CD4-positive, alpha-beta T cell (primary cell): ENCODE measurements at regions not wholly inside any gene's neighbourhood (a gene's known extent, or its start where the extent isn't known, plus 50 kb on each side); places are given as distances from the start of the nearest gene placed in this dataset.

Source experiments
- ATAC-seq: fragments of 200-7000 bp; cut with Tn5 transposase; one replicate; pipeline ENCODE4 v1.10.0; 2022; ENCODE audit warnings: mild to moderate bottlenecking; ENCODE audit not compliant: poor library complexity
- CTCF ChIA-PET: fragments of 350-600 bp; sonication (Branson Sonifier 250); formaldehyde crosslinking; loops from one replicate; lab custom pipeline; 2021; ENCODE audit warnings: antibody characterized with exemption, inconsistent platforms; lab: Charles Lee
- POLR2A ChIA-PET: fragments of 350-600 bp; sonication (Branson Sonifier 250); formaldehyde crosslinking; loops from one replicate; lab custom pipeline; 2021; ENCODE audit warnings: antibody characterized with exemption, inconsistent platforms; lab: Charles Lee
- DNase-seq, 14 experiments: peaks; one replicate each; pipeline ENCODE4 v3.0.0-alpha.2; 2013 to 2020; ENCODE audit warnings: mixed read lengths in 2 of 14
- H3K27ac ChIP-seq, 2 donors: one replicate each; pipeline versions ENCODE4 v1.5.1 to v1.7.0; 2013; ENCODE audit warnings: low read length in 2 of 2, low read depth in 1 of 2, mild to moderate bottlenecking in 1 of 2
- H3K27me3 ChIP-seq, 2 experiments: 1 replicate in 1 of 2; 2 replicates in 1 of 2; pipeline versions ENCODE4 v1.6.1 to v1.7.0; 2013; ENCODE audit warnings: low read length in 2 of 2, control low read depth in 1 of 2, mild to moderate bottlenecking in 1 of 2, moderate library complexity in 1 of 2; ENCODE audit not compliant: insufficient read depth in 2 of 2, control insufficient read depth in 1 of 2
- H3K36me3 ChIP-seq: one replicate; pipeline ENCODE4 v1.6.1; 2013; ENCODE audit warnings: low read length, control low read depth; ENCODE audit not compliant: insufficient read depth
- H3K4me1 ChIP-seq: one replicate; pipeline ENCODE4 v1.6.1; 2013; ENCODE audit warnings: low read length, control low read depth; ENCODE audit not compliant: insufficient read depth
- H3K4me3 ChIP-seq: one replicate; pipeline ENCODE4 v1.5.1; 2013; ENCODE audit warnings: mild to moderate bottlenecking, low read length, moderate library complexity
- H3K9me3 ChIP-seq, 2 experiments: 1 replicate in 1 of 2; 2 replicates in 1 of 2; pipeline versions ENCODE4 v1.6.1 to v1.7.0; 2013; ENCODE audit warnings: low read length in 2 of 2, mild to moderate bottlenecking in 2 of 2, control low read depth in 1 of 2, moderate library complexity in 1 of 2; ENCODE audit not compliant: control insufficient read depth in 1 of 2, insufficient read depth in 1 of 2
- H3K27ac Mint-ChIP-seq: one replicate; pipeline ENCODE4 v1.8.0; 2020; ENCODE audit warnings: mixed read lengths
- H3K27me3 Mint-ChIP-seq: one replicate; pipeline ENCODE4 v1.8.0; 2021; ENCODE audit warnings: mixed read lengths
- H3K36me3 Mint-ChIP-seq: one replicate; pipeline ENCODE4 v1.8.0; 2021; ENCODE audit warnings: low read depth, mixed read lengths
- H3K4me1 Mint-ChIP-seq: one replicate; pipeline ENCODE4 v1.8.0; 2021; ENCODE audit warnings: low read depth, mixed read lengths
- H3K4me3 Mint-ChIP-seq: one replicate; pipeline ENCODE4 v1.8.0; 2020; ENCODE audit warnings: mild to moderate bottlenecking, mixed read lengths
- H3K9me3 Mint-ChIP-seq: one replicate; pipeline ENCODE4 v1.8.0; 2020; ENCODE audit warnings: mixed read lengths
- intact Hi-C, 2 experiments: fragments of 100-400 bp; cut with DNase I in 1 of 2; cut with micrococcal nuclease in 1 of 2; formaldehyde crosslinking; loops; one replicate each; pipeline versions ENCODE4 v1.15.1 to v1.9.0; 2023 to 2025; cut with DNase I, micrococcal nuclease
- TF ChIP-seq, protein P1 (sequence below): fragments of 200-600 bp; IDR thresholded peaks from one replicate; pipeline ENCODE4 v1.8.0; 2022; ENCODE audit warnings: antibody characterized with exemption, mild to moderate bottlenecking

DNA sequence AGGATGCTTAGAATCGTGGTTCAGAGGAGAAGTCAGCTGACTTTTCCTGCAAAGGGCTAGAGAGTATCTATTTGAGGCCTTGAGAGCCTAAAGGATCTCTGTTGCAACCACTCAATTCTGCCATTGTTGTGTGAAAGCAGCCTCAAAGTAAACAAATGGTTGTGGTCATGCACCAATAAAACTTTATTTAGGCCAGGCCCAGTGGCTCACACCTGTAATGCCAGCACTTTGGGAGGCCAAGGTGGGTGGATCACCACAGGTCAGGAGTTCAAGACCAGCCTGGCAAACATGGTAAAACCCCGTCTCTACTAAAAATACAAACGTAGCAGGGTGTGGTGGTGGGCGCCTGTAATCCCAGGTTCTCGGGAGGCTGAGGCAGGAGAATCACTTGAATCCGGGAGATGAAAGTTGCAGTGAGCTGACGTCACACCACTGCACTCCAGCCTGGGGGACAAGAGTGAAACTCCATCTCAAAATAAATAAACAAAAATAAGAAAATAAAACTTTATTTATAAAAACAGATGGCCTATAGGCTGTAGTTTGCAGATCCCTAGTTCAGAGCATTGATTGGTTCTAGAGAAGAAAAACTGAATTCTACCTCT lies 135.9 kb upstream of the KLF4 start:
- TF ChIP-seq, protein P1, sequence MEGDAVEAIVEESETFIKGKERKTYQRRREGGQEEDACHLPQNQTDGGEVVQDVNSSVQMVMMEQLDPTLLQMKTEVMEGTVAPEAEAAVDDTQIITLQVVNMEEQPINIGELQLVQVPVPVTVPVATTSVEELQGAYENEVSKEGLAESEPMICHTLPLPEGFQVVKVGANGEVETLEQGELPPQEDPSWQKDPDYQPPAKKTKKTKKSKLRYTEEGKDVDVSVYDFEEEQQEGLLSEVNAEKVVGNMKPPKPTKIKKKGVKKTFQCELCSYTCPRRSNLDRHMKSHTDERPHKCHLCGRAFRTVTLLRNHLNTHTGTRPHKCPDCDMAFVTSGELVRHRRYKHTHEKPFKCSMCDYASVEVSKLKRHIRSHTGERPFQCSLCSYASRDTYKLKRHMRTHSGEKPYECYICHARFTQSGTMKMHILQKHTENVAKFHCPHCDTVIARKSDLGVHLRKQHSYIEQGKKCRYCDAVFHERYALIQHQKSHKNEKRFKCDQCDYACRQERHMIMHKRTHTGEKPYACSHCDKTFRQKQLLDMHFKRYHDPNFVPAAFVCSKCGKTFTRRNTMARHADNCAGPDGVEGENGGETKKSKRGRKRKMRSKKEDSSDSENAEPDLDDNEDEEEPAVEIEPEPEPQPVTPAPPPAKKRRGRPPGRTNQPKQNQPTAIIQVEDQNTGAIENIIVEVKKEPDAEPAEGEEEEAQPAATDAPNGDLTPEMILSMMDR, result no peak
- Mint-ChIP-seq H3K4me1 (no peaks in the 10 kb centered on the region), H3K27ac (no peak overlapping the region), H3K4me3 (no peak overlapping the region), H3K36me3 (no peaks in the 10 kb centered on the region), H3K9me3 (no peaks in the 10 kb centered on the region), H3K27me3 (no peaks in the 10 kb centered on the region)
- no peak overlapping the region for H3K27ac ChIP-seq
- ATAC-seq (no peak), DNase-seq (no peak)
- ChIA-PET CTCF (no interaction called here), POLR2A (no interaction called here)
- no peak overlapping the region for H3K4me3 ChIP-seq
- H3K4me1 ChIP-seq, result no peaks in the 10 kb centered on the region
- intact Hi-C loops, result no loop called here
- no peaks in the 10 kb centered on the region for H3K27me3 ChIP-seq
- peaks cover 0 to 3% of the 10 kb centered on the region in 2 experiments for H3K9me3 ChIP-seq
- H3K36me3 ChIP-seq, result no peaks in the 10 kb centered on the region

DNA sequence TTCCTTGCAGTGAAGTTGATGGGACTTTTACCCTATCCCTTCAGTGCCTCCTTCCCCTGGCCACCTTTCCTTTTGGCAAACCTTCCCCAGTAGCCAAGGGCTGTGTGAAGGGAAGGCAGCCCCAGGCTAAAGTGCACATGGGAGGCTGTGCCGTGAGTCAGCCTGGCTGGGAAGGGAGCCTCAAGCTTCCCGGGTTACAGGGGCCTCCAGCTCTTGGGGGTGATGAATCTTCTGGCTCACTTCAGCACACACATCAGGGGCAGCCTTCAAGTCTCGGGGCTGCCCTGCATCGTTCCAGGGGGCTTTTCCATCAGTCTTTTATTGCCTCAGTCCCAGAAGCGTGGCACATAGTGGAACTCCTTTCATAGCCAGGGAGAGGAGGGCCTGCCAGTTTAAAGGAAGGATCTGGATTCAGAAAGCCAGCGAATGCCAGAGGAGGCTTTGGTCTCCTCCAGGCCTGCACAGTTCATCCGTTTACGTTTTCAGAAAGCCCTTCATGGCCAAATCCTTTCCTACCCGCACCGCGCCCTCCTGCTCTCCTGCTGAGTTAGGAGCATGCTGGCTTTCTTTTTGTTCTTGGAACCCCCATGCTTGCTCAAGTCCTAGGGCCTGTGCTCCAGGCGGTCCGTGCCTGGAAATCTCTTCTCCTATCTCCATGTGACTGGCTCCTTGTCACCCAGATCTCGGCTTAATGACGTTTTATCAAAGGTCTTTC lies 134.8 kb upstream of the KLF4 start:
- DNase-seq (no peak), ATAC-seq (no peak)
- Mint-ChIP-seq H3K27me3 (no peaks in the 10 kb centered on the region), H3K36me3 (no peaks in the 10 kb centered on the region), H3K4me1 (no peaks in the 10 kb centered on the region), H3K9me3 (no peaks in the 10 kb centered on the region), H3K27ac (no peak overlapping the region), H3K4me3 (no peak overlapping the region)
- Histone ChIP-seq H3K27ac (no peak overlapping the region), H3K4me3 (no peak overlapping the region), H3K4me1 (no peaks in the 10 kb centered on the region), H3K36me3 (no peaks in the 10 kb centered on the region), H3K27me3 (no peaks in the 10 kb centered on the region), H3K9me3 (peaks cover 0 to 3% of the 10 kb centered on the region in 2 experiments)
- intact Hi-C loops, result no loop called here
- ChIA-PET POLR2A (no interaction called here), CTCF (no interaction called here)
- TF ChIP-seq, protein P1, result no peak

DNA sequence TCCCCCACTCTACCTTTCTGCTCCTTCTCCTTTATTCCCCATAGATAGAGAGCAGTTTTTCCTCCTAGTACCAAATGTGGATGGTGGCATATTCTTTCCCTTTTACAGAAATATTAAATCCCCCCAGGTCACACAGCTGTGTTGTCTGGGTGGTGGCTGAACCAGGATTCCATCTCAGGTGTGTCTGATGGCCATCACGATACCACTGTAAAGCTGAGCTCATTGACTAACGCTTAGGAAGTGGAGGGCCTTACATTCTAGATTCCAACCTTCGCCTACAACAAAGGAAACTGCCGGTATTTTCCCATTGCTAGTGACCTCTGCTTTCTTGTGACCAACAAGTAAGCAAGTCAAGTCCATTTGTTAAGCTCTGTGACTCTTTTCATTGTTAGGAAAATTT lies 131.9 kb upstream of the KLF4 start:
- ChIA-PET CTCF (no interaction called here), POLR2A (no interaction called here)
- Mint-ChIP-seq H3K36me3 (no peaks in the 10 kb centered on the region), H3K4me1 (no peaks in the 10 kb centered on the region), H3K9me3 (no peaks in the 10 kb centered on the region), H3K27ac (no peak overlapping the region), H3K27me3 (no peaks in the 10 kb centered on the region), H3K4me3 (no peak overlapping the region)
- Histone ChIP-seq H3K4me3 (no peak overlapping the region), H3K9me3 (peaks cover 0 to 10% of the 10 kb centered on the region in 2 experiments), H3K4me1 (no peaks in the 10 kb centered on the region), H3K36me3 (no peaks in the 10 kb centered on the region), H3K27ac (no peak overlapping the region), H3K27me3 (no peaks in the 10 kb centered on the region)
- no peak for DNase-seq
- ATAC-seq, result no peak
- TF ChIP-seq, protein P1, result no peak
- intact Hi-C loops, result no loop called here
